HCT116 (cell line): ENCODE measurements at regions not wholly inside any gene's neighbourhood (a gene's known extent, or its start where the extent isn't known, plus 50 kb on each side); places are given as distances from the start of the nearest gene placed in this dataset.

Experiments used
- ATAC-seq: fragments of 200-7000 bp; cut with Tn5 transposase; 2 replicates; pipeline ENCODE4 v1.9.1; 2020; ENCODE audit warnings: mild to moderate bottlenecking, moderate library complexity
- BruUV-seq: library from RNA; stranded (reverse); fragments of 400-500 nt; replicated peaks from 2 replicates; lab custom pipeline; 2021; lab: Mats Ljungman, UMichigan
- CTCF ChIA-PET: fragments of 300-600 bp; sonication (Branson Sonifier 250); formaldehyde crosslinking; loops from one replicate; lab custom pipeline; 2021; ENCODE audit warnings: antibody characterized with exemption; lab: Charles Lee
- POLR2A ChIA-PET: fragments of 300-600, 350-600 bp; sonication (Branson Sonifier 250); formaldehyde crosslinking; loops from one replicate; lab custom pipeline; 2021; ENCODE audit warnings: antibody characterized with exemption; lab: Charles Lee
- RAD21 ChIA-PET, 2 experiments: fragments of 300-600 bp; sonication (Branson Sonifier 250); formaldehyde crosslinking; loops; one replicate each; lab custom pipeline; 2023; ENCODE audit warnings: low total read pairs in 2 of 2; ENCODE audit not compliant: uncharacterized antibody in 2 of 2, unreplicated experiment in 2 of 2, low non-redundant PET in 1 of 2; lab: Charles Lee
- DNase-seq: peaks from one replicate; pipeline ENCODE4 v3.0.0-alpha.2; 2010; ENCODE audit warnings: low read depth, low spot score
- H2AFZ ChIP-seq: fragments of 200-600 bp; shearing (Covaris generic), sonication (generic); 2 replicates; pipeline ENCODE4 v1.6.1; 2017; ENCODE audit warnings: low read depth, mixed run types, mixed read lengths, antibody characterized with exemption, low read length; ENCODE audit not compliant: poor library complexity, severe bottlenecking
- H3K27ac ChIP-seq: 2 replicates; pipeline ENCODE4 v1.5.1; 2012; ENCODE audit warnings: low read depth, low read length
- H3K27me3 ChIP-seq: fragments of 200-600 bp; sonication (generic); 2 replicates; pipeline ENCODE4 v1.6.1; 2016; ENCODE audit warnings: mixed run types, low read length, mixed read lengths; ENCODE audit not compliant: insufficient read depth
- H3K36me3 ChIP-seq, 2 experiments: fragments of 200-500 bp in 1 of 2; fragments of 200-600 bp in 1 of 2; sonication (Bioruptor generic) in 1 of 2; sonication (generic) in 1 of 2; 2 replicates each; pipeline versions ENCODE4 v1.5.1 to v1.6.1; 2014 to 2016; ENCODE audit warnings: low read length in 2 of 2, inconsistent platforms in 1 of 2, mixed read lengths in 1 of 2, mixed run types in 1 of 2; ENCODE audit not compliant: insufficient read depth in 2 of 2, control insufficient read depth in 1 of 2
- H3K4me1 ChIP-seq, 2 experiments: fragments of 200-600 bp in 1 of 2; sonication (generic) in 1 of 2; 2 replicates each; pipeline versions ENCODE4 v1.5.1 to v1.6.1; 2012 to 2017; ENCODE audit warnings: low read length in 2 of 2, inconsistent platforms in 1 of 2, mild to moderate bottlenecking in 1 of 2, mixed read lengths in 1 of 2, mixed run types in 1 of 2, moderate library complexity in 1 of 2; ENCODE audit not compliant: insufficient read depth in 2 of 2, control insufficient read depth in 1 of 2
- H3K4me2 ChIP-seq: fragments of 200-600 bp; sonication (generic); 2 replicates; pipeline ENCODE4 v1.6.1; 2017; ENCODE audit warnings: mixed run types, low read length, mixed read lengths
- H3K4me3 ChIP-seq, 2 experiments: fragments of 200-600 bp in 1 of 2; sonication (generic) in 1 of 2; replicated peaks in 1 of 2; 2 replicates each; pipeline ENCODE4 v1.5.1; 2011 to 2016; ENCODE audit warnings: low read length in 2 of 2, control low read depth in 1 of 2, low read depth in 1 of 2, mild to moderate bottlenecking in 1 of 2, mixed read lengths in 1 of 2, mixed run types in 1 of 2
- H3K79me2 ChIP-seq: fragments of 200-600 bp; sonication (generic); 2 replicates; pipeline ENCODE4 v1.6.1; 2017; ENCODE audit warnings: mild to moderate bottlenecking, mixed run types, low read length, moderate library complexity, mixed read lengths; ENCODE audit not compliant: insufficient read depth
- H3K9ac ChIP-seq: fragments of 200-600 bp; sonication (generic); 2 replicates; pipeline ENCODE4 v1.6.1; 2016; ENCODE audit warnings: low read length, mixed read lengths
- H3K9me2 ChIP-seq: fragments of 200-600 bp; sonication (generic), shearing (Covaris generic); 2 replicates; pipeline ENCODE4 v1.6.1; 2017; ENCODE audit warnings: mixed run types, mild to moderate bottlenecking, moderate library complexity; ENCODE audit not compliant: insufficient read depth
- H3K9me3 ChIP-seq, 2 experiments: fragments of 200-500 bp in 1 of 2; fragments of 200-600 bp in 1 of 2; sonication (Bioruptor generic) in 1 of 2; sonication (generic) in 1 of 2; 2 replicates each; pipeline ENCODE4 v1.6.1; 2014 to 2017; ENCODE audit warnings: low read length in 2 of 2, mixed read lengths in 2 of 2, inconsistent platforms in 1 of 2, low read depth in 1 of 2, mild to moderate bottlenecking in 1 of 2, mixed run types in 1 of 2, moderate library complexity in 1 of 2; ENCODE audit not compliant: control insufficient read depth in 1 of 2, insufficient read depth in 1 of 2
- H4K20me1 ChIP-seq: fragments of 200-600 bp; sonication (generic), shearing (Covaris generic); 2 replicates; pipeline ENCODE4 v1.6.1; 2017; ENCODE audit warnings: mixed run types, mild to moderate bottlenecking, moderate library complexity; ENCODE audit not compliant: insufficient read depth
- ATF3 ChIP-seq: IDR thresholded peaks from 2 replicates; pipeline ENCODE4 v1.6.1; 2012
- CBX3 ChIP-seq: IDR thresholded peaks from 2 replicates; pipeline ENCODE4 v1.6.1; 2012; ENCODE audit warnings: low read depth
- CEBPB ChIP-seq: IDR thresholded peaks from 2 replicates; pipeline ENCODE4 v1.6.1; 2012; ENCODE audit warnings: low read depth
- CTCF ChIP-seq, 3 experiments: fragments of 200-600 bp in 1 of 3; sonication (generic) in 1 of 3; IDR thresholded peaks in 2 of 3; conservative IDR thresholded peaks in 1 of 3; 2 replicates each; pipeline ENCODE4 v1.5.1; 2012 to 2017; ENCODE audit warnings: low read depth in 2 of 3, low read length in 2 of 3, antibody characterized with exemption in 1 of 3, borderline replicate concordance in 1 of 3, control low read depth in 1 of 3, mild to moderate bottlenecking in 1 of 3, mixed read lengths in 1 of 3, mixed run types in 1 of 3, moderate library complexity in 1 of 3; ENCODE audit not compliant: insufficient read depth in 1 of 3
- EGR1 ChIP-seq: IDR thresholded peaks from 2 replicates; pipeline ENCODE4 v1.6.1; 2012; ENCODE audit warnings: low read depth
- ELF1 ChIP-seq: IDR thresholded peaks from 2 replicates; pipeline ENCODE4 v1.6.1; 2012; ENCODE audit warnings: low read depth, borderline replicate concordance
- MAX ChIP-seq: IDR thresholded peaks from 2 replicates; pipeline ENCODE4 v1.6.1; 2012
- POLR2A ChIP-seq: IDR thresholded peaks from 2 replicates; pipeline ENCODE4 v1.7.0; 2011; ENCODE audit warnings: borderline replicate concordance; ENCODE audit not compliant: insufficient read depth, insufficient read length; ENCODE audit errors: extremely low read depth
- POLR2AphosphoS5 ChIP-seq: IDR thresholded peaks from 2 replicates; pipeline ENCODE4 v1.6.1; 2011; ENCODE audit warnings: mild to moderate bottlenecking, low read depth, low read length, moderate library complexity
- SIN3A ChIP-seq: IDR thresholded peaks from 2 replicates; pipeline ENCODE4 v1.6.1; 2012; ENCODE audit warnings: low read depth
- SP1 ChIP-seq: IDR thresholded peaks from 2 replicates; pipeline ENCODE4 v1.6.1; 2012; ENCODE audit warnings: low read depth
- SRF ChIP-seq: IDR thresholded peaks from 2 replicates; pipeline ENCODE4 v1.6.1; 2012; ENCODE audit warnings: low read depth
- ZFX ChIP-seq: fragments of 450-650 bp; IDR thresholded peaks from 2 replicates; pipeline ENCODE4 v1.6.1; 2017
- ZNF274 ChIP-seq: fragments of 200-500 bp; sonication (Bioruptor generic); IDR thresholded peaks from 2 replicates; pipeline ENCODE4 v1.6.1; 2014; ENCODE audit warnings: mild to moderate bottlenecking, low read depth, low read length, inconsistent platforms
- intact Hi-C: fragments of 100-400 bp; cut with micrococcal nuclease; formaldehyde crosslinking; loops from 2 replicates; pipeline ENCODE4 v1.10.0; 2022

- TF ChIP-seq ATF3 = peak; percentile 94
These were observed 136.9 kb upstream of the ANKH start (continued) for GRCh38 chr5:15008476-15008875.

- H4K20me1 ChIP-seq = no peaks in the 10 kb centered on the region
- RAD21 ChIA-PET = no interaction called here
- peaks cover 20 to 24% of the 10 kb centered on the region in 2 experiments for H3K4me1 ChIP-seq
- intact Hi-C loops = loop anchor here (5.0 to 10.0 kb wide), 2 partner anchors 135 to 1023 kb away; partner anchors contain the start of gene ANKH
- H3K9me2 ChIP-seq = no peaks in the 10 kb centered on the region
- no peak for TF ChIP-seq SRF
- no peak for TF ChIP-seq POLR2A
- TF ChIP-seq POLR2AphosphoS5 = no peak
- no peak for TF ChIP-seq ELF1
- TF ChIP-seq MAX = no peak
- TF ChIP-seq SP1 = no peak
- no peak for TF ChIP-seq CBX3
- TF ChIP-seq ZNF274 = no peak
- TF ChIP-seq CTCF (IDR thresholded peaks at IDR 0.05 in 2 of 3, conservative IDR thresholded peaks at IDR 0.05 in 1 of 3; ENCODE audit: borderline replicate concordance in 1 of 3, insufficient read depth in 1 of 3, low read depth in 2 of 3, low read length in 2 of 3) = no peak
- no peak for TF ChIP-seq ZFX
- TF ChIP-seq EGR1 = no peak
- no peak for TF ChIP-seq CEBPB
- TF ChIP-seq SIN3A = no peak
- TF ChIP-seq, all 23 proteins: peak for 0
- CTCF ChIA-PET = no interaction called here
- Histone ChIP-seq H2AFZ (peak overlapping the region; percentile 86), H3K27ac (no peak overlapping the region), H3K27me3 (0 out of 2 replicates have a peak, but pooled peaks cover 5% of the 10 kb centered on the region), H3K9me3 (no peaks in the 10 kb centered on the region), H3K36me3 (no peaks in the 10 kb centered on the region), H3K4me2 (no peak overlapping the region; the same call in 1 of the 2 replicates), H3K79me2 (no peaks in the 10 kb centered on the region), H3K4me3 (no peak overlapping the region), H3K9ac (no peak overlapping the region)
- DNase-seq (no peak), ATAC-seq (no peak)
- no TSS peak for BruUV-seq
- POLR2A ChIA-PET = no interaction called here
These were observed 136.1 kb upstream of the ANKH start for GRCh38 chr5:15007646-15008045.
